Cardiac muscle cell (in vitro differentiated cells and primary cell): ENCODE measurements at regions not wholly inside any gene's neighbourhood (a gene's known extent, or its start where the extent isn't known, plus 50 kb on each side); places are given as distances from the start of the nearest gene placed in this dataset.

Experiments used
- DNase-seq, 2 donors: peaks; one replicate each; pipeline versions ENCODE4 v3.0.0 to v3.0.0-alpha.2; 2010 to 2017; ENCODE audit warnings: low read depth in 1 of 2, low spot score in 1 of 2
- H3K27ac ChIP-seq: fragments of 200-600 bp; sonication (generic); 2 replicates; pipeline ENCODE4 v1.5.1; 2016
- H3K27me3 ChIP-seq: fragments of 200-600 bp; sonication (generic); 2 replicates; pipeline ENCODE4 v1.6.0; 2016; ENCODE audit warnings: control low read depth
- H3K36me3 ChIP-seq: fragments of 200-600 bp; sonication (generic); 2 replicates; pipeline ENCODE4 v1.5.1; 2016; ENCODE audit warnings: control low read depth
- H3K4me1 ChIP-seq: fragments of 200-600 bp; sonication (generic); 2 replicates; pipeline ENCODE4 v1.8.1; 2017; ENCODE audit warnings: low read depth, mild to moderate bottlenecking, mixed run types
- H3K4me3 ChIP-seq: fragments of 200-600 bp; sonication (generic); 2 replicates; pipeline ENCODE4 v1.5.1; 2016; ENCODE audit warnings: mild to moderate bottlenecking
- H3K9me3 ChIP-seq: fragments of 200-600 bp; sonication (generic); 2 replicates; pipeline ENCODE4 v1.5.1; 2017; ENCODE audit warnings: low read depth, mild to moderate bottlenecking, control low read depth
- CTCF ChIP-seq: IDR thresholded peaks from 2 replicates; pipeline ENCODE4 v1.5.1; 2012; ENCODE audit warnings: low read depth, mild to moderate bottlenecking, low read length

DNA sequence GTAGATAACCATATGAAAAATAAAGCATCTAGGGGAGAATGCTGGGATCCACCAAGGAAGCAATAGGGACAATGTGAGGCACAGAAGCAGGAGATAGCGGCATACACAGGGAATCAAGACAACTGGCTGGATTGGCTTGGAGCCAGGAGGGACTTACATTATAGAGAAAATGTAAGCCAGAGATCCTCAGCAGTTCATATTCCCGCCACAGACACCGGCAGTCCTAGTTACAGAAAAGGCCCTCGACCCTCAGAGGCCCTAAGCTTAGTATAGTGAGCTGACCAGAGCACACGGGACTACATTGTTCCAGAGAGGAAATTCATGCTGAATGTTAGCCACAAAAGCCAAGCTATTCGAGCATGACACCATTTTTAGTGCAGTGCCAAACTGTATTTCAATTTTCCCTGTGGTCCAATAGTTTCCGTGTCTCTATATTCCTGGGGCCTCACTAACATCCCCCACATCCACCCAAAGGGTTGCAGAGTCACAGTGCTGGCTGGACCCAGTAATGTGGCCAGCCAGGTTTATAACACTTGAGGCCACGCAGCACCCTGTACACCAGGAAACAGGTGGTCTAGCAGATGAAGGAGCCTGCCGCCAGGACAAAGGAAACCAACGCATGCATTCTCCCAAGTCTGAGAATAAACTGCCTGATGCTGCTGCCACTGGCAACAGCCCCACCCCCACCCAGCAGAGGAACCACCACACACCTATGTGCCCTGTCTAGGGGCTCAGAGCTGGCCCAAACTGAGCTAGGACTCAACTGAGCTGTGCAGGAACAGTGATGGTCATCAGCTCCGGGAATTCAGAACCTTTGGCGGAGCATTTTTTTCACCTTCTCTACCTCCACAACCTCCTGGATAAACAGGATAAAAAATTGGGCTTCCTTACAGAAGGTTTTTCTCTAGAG lies 693.2 kb upstream of the CHD1 start:
- H3K27me3 ChIP-seq, result no peaks in the 10 kb centered on the region
- no peak overlapping the region for H3K4me3 ChIP-seq
- DNase-seq, result peak in 1 of 2 donors; percentile 2
- TF ChIP-seq CTCF, result no peak
- H3K36me3 ChIP-seq, result no peaks in the 10 kb centered on the region
- no peaks in the 10 kb centered on the region for H3K4me1 ChIP-seq
- H3K27ac ChIP-seq, result no peak overlapping the region
- H3K9me3 ChIP-seq, result no peaks in the 10 kb centered on the region

DNA sequence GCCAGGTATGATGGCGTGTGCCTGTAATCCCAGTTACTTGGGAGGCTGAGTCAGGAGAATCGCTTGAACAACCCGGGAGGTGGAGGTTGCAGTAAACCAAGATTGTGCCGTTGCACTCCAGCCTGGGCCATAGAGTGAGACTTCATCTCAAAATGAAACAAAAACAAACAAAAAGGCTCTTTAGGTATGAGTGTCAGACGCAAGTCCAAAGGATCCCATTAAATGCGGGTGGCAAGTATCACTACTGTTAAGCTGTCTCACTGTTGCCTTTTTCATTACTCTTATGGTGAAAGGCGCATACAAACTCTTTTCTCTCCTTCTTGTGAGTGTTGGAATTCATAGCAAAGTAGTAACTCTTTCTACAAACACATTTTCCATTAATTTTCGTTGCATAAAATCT lies 688.5 kb upstream of the CHD1 start:
- DNase-seq, result no peak
- no peak for TF ChIP-seq CTCF
- no peak overlapping the region for H3K4me3 ChIP-seq
- H3K9me3 ChIP-seq, result no peaks in the 10 kb centered on the region
- no peaks in the 10 kb centered on the region for H3K36me3 ChIP-seq
- no peaks in the 10 kb centered on the region for H3K27me3 ChIP-seq
- H3K27ac ChIP-seq, result no peak overlapping the region
- no peaks in the 10 kb centered on the region for H3K4me1 ChIP-seq

GRCh38 chr5:99614888-99615287 lies 686.1 kb upstream of the CHD1 start:
- no peaks in the 10 kb centered on the region for H3K9me3 ChIP-seq
- no peaks in the 10 kb centered on the region for H3K27me3 ChIP-seq
- no peak overlapping the region for H3K27ac ChIP-seq
- H3K4me3 ChIP-seq, result no peak overlapping the region
- no peaks in the 10 kb centered on the region for H3K4me1 ChIP-seq
- no peaks in the 10 kb centered on the region for H3K36me3 ChIP-seq
- no peak for DNase-seq
- TF ChIP-seq CTCF, result no peak

DNA sequence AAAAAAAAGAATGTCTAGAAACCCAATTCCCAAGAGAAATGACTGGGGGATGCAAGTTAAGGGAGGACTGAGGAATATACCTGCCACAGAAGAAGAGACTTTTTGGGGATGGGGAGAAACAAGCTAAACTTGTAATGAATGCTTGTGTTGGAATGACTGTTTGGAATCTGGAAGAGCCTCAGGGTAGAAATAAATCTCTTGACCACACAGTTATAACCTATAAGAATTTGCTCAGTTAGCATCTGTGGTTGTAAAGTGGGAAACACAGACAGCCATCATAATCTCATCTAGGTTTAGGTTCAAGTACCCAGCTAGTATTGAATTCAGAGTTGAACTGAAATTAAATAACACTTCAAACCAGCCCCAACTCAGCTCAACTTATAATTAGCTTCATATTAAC lies 678.3 kb upstream of the CHD1 start:
- H3K36me3 ChIP-seq, result no peaks in the 10 kb centered on the region
- H3K27me3 ChIP-seq, result no peaks in the 10 kb centered on the region
- H3K4me1 ChIP-seq, result no peaks in the 10 kb centered on the region
- H3K4me3 ChIP-seq, result no peak overlapping the region
- H3K9me3 ChIP-seq, result no peaks in the 10 kb centered on the region
- TF ChIP-seq CTCF, result no peak
- no peak for DNase-seq
- H3K27ac ChIP-seq, result no peak overlapping the region

- no peaks in the 10 kb centered on the region for H3K9me3 ChIP-seq
- no peaks in the 10 kb centered on the region for H3K4me1 ChIP-seq
- DNase-seq, result no peak
Observed at GRCh38 chr5:99605904-99606303, 677.1 kb upstream of the CHD1 start.

More at GRCh38 chr5:99605904-99606303, 677.1 kb upstream of the CHD1 start:
- Histone ChIP-seq H3K4me3 (no peak overlapping the region), H3K27ac (no peak overlapping the region), H3K27me3 (no peaks in the 10 kb centered on the region), H3K36me3 (no peaks in the 10 kb centered on the region)
- no peak for TF ChIP-seq CTCF
